Urothelium cell line (cell line): ENCODE measurements at regions not wholly inside any gene's neighbourhood (a gene's known extent, or its start where the extent isn't known, plus 50 kb on each side); places are given as distances from the start of the nearest gene placed in this dataset.
"Not testable (repeated sequence)": the region's sequence is repeated elsewhere in the genome, so short reads cannot be mapped to it uniquely, and the experiment has no call there.

Experiments used
- DNase-seq: peaks from one replicate; pipeline ENCODE4 v3.0.0; 2011; ENCODE audit warnings: low spot score, mixed read lengths
- FAIRE-seq: peaks from 2 replicates; lab custom pipeline; 2011; peaks lifted over from hg19 to GRCh38; lab: Jason Lieb, UNC

- no peak for FAIRE-seq
Measured at GRCh38 chr12:87196321-87196720, 832.9 kb downstream of the C12orf50 start.

GRCh38 chr12:87194389-87194788 lies 834.8 kb downstream of the C12orf50 start:
- not testable (repeated sequence) for FAIRE-seq

More at GRCh38 chr12:87196321-87196720, 832.9 kb downstream of the C12orf50 start:
- DNase-seq: no peak

GRCh38 chr12:87185367-87185766 lies 843.8 kb downstream of the C12orf50 start:
- DNase-seq: no peak
- FAIRE-seq: no peak

More at GRCh38 chr12:87194389-87194788, 834.8 kb downstream of the C12orf50 start:
- not testable (repeated sequence) for DNase-seq

GRCh38 chr12:87182696-87183233 lies 846.4 kb downstream of the C12orf50 start:
- DNase-seq (no peak), FAIRE-seq (no peak)

- DNase-seq (no peak), FAIRE-seq (no peak)
Measured at GRCh38 chr12:87171356-87171755, 857.8 kb downstream of the C12orf50 start.

- DNase-seq: no peak
Measured at GRCh38 chr12:87169010-87169409, 860.2 kb downstream of the C12orf50 start.

GRCh38 chr12:87165733-87166375 lies 863.3 kb downstream of the C12orf50 start:
- FAIRE-seq: no peak
- DNase-seq: no peak

More at GRCh38 chr12:87169010-87169409, 860.2 kb downstream of the C12orf50 start:
- FAIRE-seq: no peak

GRCh38 chr12:87163122-87163521 lies 866.1 kb downstream of the C12orf50 start:
- FAIRE-seq (no peak), DNase-seq (no peak)

GRCh38 chr12:87160848-87161601 lies 868.2 kb downstream of the C12orf50 start:
- FAIRE-seq (no peak), DNase-seq (no peak)

- DNase-seq: peak; percentile 43
Measured at GRCh38 chr12:87157791-87158190, 871.4 kb downstream of the C12orf50 start.

GRCh38 chr12:87155621-87156020 lies 873.6 kb downstream of the C12orf50 start:
- FAIRE-seq (no peak), DNase-seq (no peak)

More at GRCh38 chr12:87157791-87158190, 871.4 kb downstream of the C12orf50 start:
- no peak for FAIRE-seq

GRCh38 chr12:87152841-87153528 lies 876.2 kb downstream of the C12orf50 start:
- DNase-seq: no peak
- FAIRE-seq: no peak

GRCh38 chr12:87152075-87152474 lies 877.1 kb downstream of the C12orf50 start:
- FAIRE-seq: no peak
- no peak for DNase-seq

GRCh38 chr12:87150969-87151662 lies 878.1 kb downstream of the C12orf50 start:
- FAIRE-seq (no peak), DNase-seq (no peak)

GRCh38 chr12:87142342-87142741 lies 886.2 kb upstream of the MGAT4C start:
- DNase-seq (no peak), FAIRE-seq (no peak)

- FAIRE-seq: no peak
Measured at GRCh38 chr12:87141091-87141490, 884.9 kb upstream of the MGAT4C start.

GRCh38 chr12:87140262-87140661 lies 884.1 kb upstream of the MGAT4C start:
- FAIRE-seq (no peak), DNase-seq (no peak)

More at GRCh38 chr12:87141091-87141490, 884.9 kb upstream of the MGAT4C start:
- no peak for DNase-seq

- FAIRE-seq (no peak), DNase-seq (no peak)
Measured at GRCh38 chr12:87137220-87137619, 881.0 kb upstream of the MGAT4C start.

GRCh38 chr12:87136330-87136976 lies 880.3 kb upstream of the MGAT4C start:
- FAIRE-seq (no peak), DNase-seq (peak; percentile 4)

- DNase-seq: no peak
Measured at GRCh38 chr12:87127272-87127671, 871.1 kb upstream of the MGAT4C start.

More at GRCh38 chr12:87127272-87127671, 871.1 kb upstream of the MGAT4C start:
- no peak for FAIRE-seq
